Gastroesophageal sphincter (tissue), 4 donors: ENCODE measurements at regions not wholly inside any gene's neighbourhood (a gene's known extent, or its start where the extent isn't known, plus 50 kb on each side); places are given as distances from the start of the nearest gene placed in this dataset.
A peak's percentile ranks its signal among the peaks of the same experiment; 100 is the strongest.

Experiments used
- ATAC-seq: fragments of 150-250 bp; one replicate; pipeline ENCODE4 v1.9.1; 2016; ENCODE audit warnings: mild to moderate bottlenecking, moderate library complexity
- H3K27ac ChIP-seq, 4 donors: fragments of 200-600 bp; sonication (generic) in 3 of 4; 1 replicate in 3 of 4; 2 replicates in 1 of 4; pipeline ENCODE4 v1.5.1; 2016 to 2019
- H3K27me3 ChIP-seq: fragments of 200-600 bp; sonication (generic); one replicate; pipeline ENCODE4 v1.5.1; 2019
- H3K36me3 ChIP-seq, 2 donors: fragments of 200-600 bp; sonication (generic); one replicate each; pipeline ENCODE4 v1.5.1; 2019; ENCODE audit warnings: control low read depth in 1 of 2
- H3K4me1 ChIP-seq, 3 donors: fragments of 200-600 bp; sonication (generic); 1 replicate in 2 of 3; 2 replicates in 1 of 3; pipeline ENCODE4 v1.5.1; 2016 to 2019; ENCODE audit warnings: control low read depth in 2 of 3
- H3K4me3 ChIP-seq, 2 donors: fragments of 200-600 bp; sonication (generic); one replicate each; pipeline ENCODE4 v1.5.1; 2019; ENCODE audit warnings: mild to moderate bottlenecking in 1 of 2, moderate library complexity in 1 of 2
- H3K9me3 ChIP-seq, 3 donors: fragments of 200-600 bp; sonication (generic); one replicate each; pipeline ENCODE4 v1.5.1; 2017 to 2019; ENCODE audit warnings: control low read depth in 2 of 3
- EP300 ChIP-seq: sonication (generic); formaldehyde crosslinking; IDR thresholded peaks from one replicate; pipeline ENCODE4 v1.6.1; 2017; ENCODE audit warnings: antibody characterized with exemption, mild to moderate bottlenecking
- POLR2A ChIP-seq, 2 donors: fragments of 450-650 bp; IDR thresholded peaks; one replicate each; pipeline ENCODE4 v1.6.1; 2017; ENCODE audit warnings: antibody characterized with exemption in 2 of 2, mild to moderate bottlenecking in 2 of 2, moderate library complexity in 1 of 2
- POLR2AphosphoS5 ChIP-seq: sonication (generic); formaldehyde crosslinking; IDR thresholded peaks from one replicate; pipeline ENCODE4 v1.6.1; 2017; ENCODE audit warnings: antibody characterized with exemption
- WGBS, 2 donors: methylation state at CpG; one replicate each; pipeline ENCODE4 v1.1.5; 2018; ENCODE audit warnings: low coverage in 1 of 2; 5-methylcytosine and 5-hydroxymethylcytosine counted together
- TF ChIP-seq, protein P1 (sequence below), 4 experiments: fragments of 200-600 bp in 2 of 4; fragments of 450-650 bp in 2 of 4; sonication (generic) in 1 of 4; IDR thresholded peaks; one replicate each; pipeline ENCODE4 v1.5.1; 2017 to 2019; ENCODE audit warnings: antibody characterized with exemption in 4 of 4, mild to moderate bottlenecking in 2 of 4, moderate library complexity in 2 of 4

DNA sequence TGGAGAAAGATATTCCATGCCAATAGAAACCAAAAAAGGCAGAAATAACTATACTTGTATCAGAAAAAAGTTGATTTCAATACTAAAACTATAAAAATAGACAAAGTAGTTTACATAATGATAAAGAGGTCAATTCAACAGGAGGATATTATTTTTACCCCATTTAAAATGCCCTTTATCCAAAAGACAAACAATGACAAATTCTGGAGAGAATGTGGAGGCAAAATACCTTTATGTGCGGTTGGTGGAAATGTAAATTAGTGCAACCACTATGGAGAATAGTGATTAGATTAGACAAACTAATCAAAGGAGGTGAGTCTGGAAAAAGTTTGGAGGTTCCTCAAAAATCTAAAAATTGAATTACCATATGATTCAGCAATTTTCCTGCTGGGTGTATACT, 1262.3 kb downstream of the GRIK2 start:
- ATAC-seq, result no peak
- 71 to 88% methylated on average over 1 of the region's 1 CpG for WGBS, 2 donors

DNA sequence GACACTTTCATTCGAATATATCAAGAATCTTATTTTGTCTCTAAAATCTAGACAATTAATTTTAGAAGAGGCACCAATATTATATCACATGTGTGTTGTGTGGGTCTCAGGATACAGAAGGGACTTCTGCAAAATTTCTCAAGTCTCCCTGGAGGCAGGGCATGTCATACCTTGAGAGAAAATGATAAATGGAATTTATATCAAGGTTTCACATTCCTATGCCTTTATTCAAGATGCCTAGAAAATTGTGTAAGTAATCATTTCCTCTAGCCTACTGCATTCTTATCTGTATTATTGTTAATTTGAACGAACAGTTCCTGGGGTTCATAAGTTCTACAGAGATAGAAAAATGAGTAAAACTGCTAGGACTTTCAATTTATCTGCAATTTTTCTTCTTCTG, 1247.9 kb downstream of the GRIK2 start:
- no peaks in the 10 kb centered on the region for H3K9me3 ChIP-seq
- no peak for ATAC-seq
- 38 to 50% methylated on average over 1 to 2 of the region's 2 CpGs for WGBS, 2 donors
- no peak overlapping the region for H3K4me3 ChIP-seq
- H3K4me1 ChIP-seq, result no peaks in the 10 kb centered on the region
- TF ChIP-seq POLR2AphosphoS5 (no peak), EP300 (no peak), POLR2A (IDR thresholded peaks at IDR 0.05) (no peak)
- TF ChIP-seq, protein P1, sequence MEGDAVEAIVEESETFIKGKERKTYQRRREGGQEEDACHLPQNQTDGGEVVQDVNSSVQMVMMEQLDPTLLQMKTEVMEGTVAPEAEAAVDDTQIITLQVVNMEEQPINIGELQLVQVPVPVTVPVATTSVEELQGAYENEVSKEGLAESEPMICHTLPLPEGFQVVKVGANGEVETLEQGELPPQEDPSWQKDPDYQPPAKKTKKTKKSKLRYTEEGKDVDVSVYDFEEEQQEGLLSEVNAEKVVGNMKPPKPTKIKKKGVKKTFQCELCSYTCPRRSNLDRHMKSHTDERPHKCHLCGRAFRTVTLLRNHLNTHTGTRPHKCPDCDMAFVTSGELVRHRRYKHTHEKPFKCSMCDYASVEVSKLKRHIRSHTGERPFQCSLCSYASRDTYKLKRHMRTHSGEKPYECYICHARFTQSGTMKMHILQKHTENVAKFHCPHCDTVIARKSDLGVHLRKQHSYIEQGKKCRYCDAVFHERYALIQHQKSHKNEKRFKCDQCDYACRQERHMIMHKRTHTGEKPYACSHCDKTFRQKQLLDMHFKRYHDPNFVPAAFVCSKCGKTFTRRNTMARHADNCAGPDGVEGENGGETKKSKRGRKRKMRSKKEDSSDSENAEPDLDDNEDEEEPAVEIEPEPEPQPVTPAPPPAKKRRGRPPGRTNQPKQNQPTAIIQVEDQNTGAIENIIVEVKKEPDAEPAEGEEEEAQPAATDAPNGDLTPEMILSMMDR (IDR thresholded peaks at IDR 0.05), result no peak
- no peaks in the 10 kb centered on the region for H3K36me3 ChIP-seq
- H3K27ac ChIP-seq, result no peak overlapping the region
- H3K27me3 ChIP-seq, result no peaks in the 10 kb centered on the region

More for the DNA sequence above, 1262.3 kb downstream of the GRIK2 start:
- H3K36me3 ChIP-seq, result no peaks in the 10 kb centered on the region
- no peak overlapping the region for H3K4me3 ChIP-seq
- H3K27me3 ChIP-seq, result no peaks in the 10 kb centered on the region
- peaks cover 0 to 5% (median 0%) of the 10 kb centered on the region in 3 donors for H3K9me3 ChIP-seq
- TF ChIP-seq, protein P1 (IDR thresholded peaks at IDR 0.05), result no peak
- TF ChIP-seq POLR2A (IDR thresholded peaks at IDR 0.05) (no peak), POLR2AphosphoS5 (no peak), EP300 (no peak)
- H3K27ac ChIP-seq, result no peak overlapping the region
- no peaks in the 10 kb centered on the region for H3K4me1 ChIP-seq

DNA sequence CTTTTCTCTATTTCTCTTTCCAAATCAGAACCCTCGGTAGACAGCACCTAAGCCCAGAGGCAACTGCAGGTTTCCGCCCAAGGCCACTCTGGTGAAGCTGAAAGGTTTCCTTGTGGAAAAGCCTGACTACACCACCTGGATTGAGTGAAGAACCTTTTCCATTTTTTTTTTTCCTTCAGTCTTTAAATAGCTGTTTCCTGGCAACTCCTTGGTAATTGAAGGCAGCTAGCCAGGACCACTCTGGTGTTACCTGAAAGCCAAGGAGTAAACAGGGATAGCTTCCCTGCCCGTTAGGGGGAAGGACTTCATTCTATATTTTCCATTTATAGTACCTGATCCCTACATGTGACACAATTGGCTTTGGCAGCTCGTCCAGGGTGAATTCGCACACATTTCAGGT, 1238.4 kb downstream of the GRIK2 start:
- TF ChIP-seq POLR2A (IDR thresholded peaks at IDR 0.05), result no peak
- no peak for TF ChIP-seq POLR2AphosphoS5
- TF ChIP-seq, protein P1 (IDR thresholded peaks at IDR 0.05), result no peak
- TF ChIP-seq EP300, result no peak
- H3K27me3 ChIP-seq, result no peaks in the 10 kb centered on the region
- no peak for ATAC-seq
- no peak overlapping the region for H3K4me3 ChIP-seq
- WGBS, 2 donors, result 82 to 83% methylated on average over 3 to 5 of the region's 5 CpGs
- no peak overlapping the region for H3K27ac ChIP-seq
- no peaks in the 10 kb centered on the region for H3K36me3 ChIP-seq
- H3K9me3 ChIP-seq, result no peaks in the 10 kb centered on the region
- no peaks in the 10 kb centered on the region for H3K4me1 ChIP-seq

DNA sequence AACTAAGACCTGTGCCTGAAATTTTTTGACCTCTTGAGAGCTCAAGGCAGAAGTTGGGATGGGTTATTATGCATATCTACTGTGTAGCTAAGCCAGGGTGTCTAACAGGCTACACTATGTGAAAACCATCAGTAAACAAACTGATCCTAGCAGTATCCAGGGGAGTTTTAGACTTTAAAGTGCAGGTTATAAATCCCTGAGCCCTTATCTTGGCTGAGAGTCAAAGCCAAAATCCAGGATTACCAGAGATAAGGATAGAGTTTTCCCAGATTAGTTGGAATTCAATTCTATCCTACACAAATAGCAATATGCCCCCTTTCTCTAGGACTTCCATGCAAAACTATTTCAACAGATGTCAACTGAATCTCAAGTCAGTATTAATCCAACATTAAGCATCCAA, 1229.7 kb downstream of the GRIK2 start:
- Histone ChIP-seq H3K4me1 (no peaks in the 10 kb centered on the region), H3K27me3 (no peaks in the 10 kb centered on the region), H3K27ac (no peak overlapping the region), H3K4me3 (no peak overlapping the region), H3K9me3 (no peaks in the 10 kb centered on the region), H3K36me3 (no peaks in the 10 kb centered on the region)
- no peak for ATAC-seq
- TF ChIP-seq, protein P1 (IDR thresholded peaks at IDR 0.05), result no peak
- no peak for TF ChIP-seq POLR2AphosphoS5
- TF ChIP-seq POLR2A (IDR thresholded peaks at IDR 0.05), result no peak
- no peak for TF ChIP-seq EP300

DNA sequence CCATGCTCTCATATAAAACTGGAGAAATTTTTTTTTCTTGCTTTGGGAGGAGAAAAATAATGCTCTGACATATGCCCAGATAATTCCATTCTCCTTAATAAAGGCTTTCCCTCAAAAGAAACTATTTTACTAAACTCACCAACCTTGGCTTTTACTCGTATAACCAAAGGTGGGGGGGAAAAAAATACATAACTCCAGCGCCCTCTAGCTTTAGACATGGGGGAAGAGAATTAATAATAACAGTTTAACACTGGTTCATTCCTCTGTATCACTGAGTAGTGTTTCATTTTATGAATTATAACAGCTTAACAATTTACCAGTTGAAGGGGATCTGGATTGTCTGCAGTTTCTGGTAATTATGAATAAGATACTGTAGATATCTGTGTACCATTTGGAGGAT, 1226.1 kb downstream of the GRIK2 start:
- H3K9me3 ChIP-seq, result no peaks in the 10 kb centered on the region
- TF ChIP-seq POLR2A (IDR thresholded peaks at IDR 0.05), result no peak
- TF ChIP-seq, protein P1 (IDR thresholded peaks at IDR 0.05), result peak in 1 of 4 experiments; percentile 20
- TF ChIP-seq POLR2AphosphoS5, result no peak
- TF ChIP-seq EP300, result no peak
- no peak for ATAC-seq
- H3K36me3 ChIP-seq, result no peaks in the 10 kb centered on the region
- no peak overlapping the region for H3K27ac ChIP-seq
- H3K4me1 ChIP-seq, result no peaks in the 10 kb centered on the region
- H3K4me3 ChIP-seq, result no peak overlapping the region
- WGBS, 2 donors, result 0 to 3% methylated on average over 2 of the region's 2 CpGs
- H3K27me3 ChIP-seq, result no peaks in the 10 kb centered on the region
